NT2/D1 (cell line): ENCODE measurements at regions not wholly inside any gene's neighbourhood (a gene's known extent, or its start where the extent isn't known, plus 50 kb on each side); places are given as distances from the start of the nearest gene placed in this dataset.
A peak's percentile ranks its signal among the peaks of the same experiment; 100 is the strongest.

ENCODE experiments used
- DNase-seq: peaks from one replicate; pipeline ENCODE4 v3.0.0-alpha.2; 2011; ENCODE audit warnings: low read depth, low spot score
- H3K27me3 ChIP-seq: 2 replicates; pipeline ENCODE4 v1.6.0; 2011; ENCODE audit warnings: mild to moderate bottlenecking; ENCODE audit not compliant: insufficient read length, insufficient read depth
- H3K36me3 ChIP-seq: 2 replicates; pipeline ENCODE4 v1.6.1; 2011; ENCODE audit warnings: mild to moderate bottlenecking, low read length, mixed read lengths; ENCODE audit not compliant: insufficient read depth, insufficient read length
- H3K4me1 ChIP-seq: 2 replicates; pipeline ENCODE4 v1.5.1; 2011; ENCODE audit not compliant: insufficient read depth, insufficient read length
- H3K4me3 ChIP-seq: 2 replicates; pipeline ENCODE4 v1.5.1; 2011; ENCODE audit warnings: low read depth; ENCODE audit not compliant: insufficient read length
- H3K9ac ChIP-seq: 2 replicates; pipeline ENCODE4 v1.6.0; 2011; ENCODE audit warnings: low read depth; ENCODE audit not compliant: insufficient read length
- H3K9me3 ChIP-seq: 2 replicates; pipeline ENCODE4 v1.5.1; 2011; ENCODE audit warnings: mild to moderate bottlenecking, low read length; ENCODE audit not compliant: insufficient read depth
- SUZ12 ChIP-seq: IDR thresholded peaks from 2 replicates; pipeline ENCODE4 v1.6.1; 2011; ENCODE audit not compliant: insufficient read length, insufficient read depth; ENCODE audit errors: extremely low read depth
- YY1 ChIP-seq: IDR thresholded peaks from 2 replicates; pipeline ENCODE4 v1.6.1; 2011; ENCODE audit not compliant: insufficient read length, insufficient read depth
- ZNF274 ChIP-seq: IDR thresholded peaks from 2 replicates; pipeline ENCODE4 v1.6.1; 2011; ENCODE audit warnings: mild to moderate bottlenecking, low read depth, low read length

DNA sequence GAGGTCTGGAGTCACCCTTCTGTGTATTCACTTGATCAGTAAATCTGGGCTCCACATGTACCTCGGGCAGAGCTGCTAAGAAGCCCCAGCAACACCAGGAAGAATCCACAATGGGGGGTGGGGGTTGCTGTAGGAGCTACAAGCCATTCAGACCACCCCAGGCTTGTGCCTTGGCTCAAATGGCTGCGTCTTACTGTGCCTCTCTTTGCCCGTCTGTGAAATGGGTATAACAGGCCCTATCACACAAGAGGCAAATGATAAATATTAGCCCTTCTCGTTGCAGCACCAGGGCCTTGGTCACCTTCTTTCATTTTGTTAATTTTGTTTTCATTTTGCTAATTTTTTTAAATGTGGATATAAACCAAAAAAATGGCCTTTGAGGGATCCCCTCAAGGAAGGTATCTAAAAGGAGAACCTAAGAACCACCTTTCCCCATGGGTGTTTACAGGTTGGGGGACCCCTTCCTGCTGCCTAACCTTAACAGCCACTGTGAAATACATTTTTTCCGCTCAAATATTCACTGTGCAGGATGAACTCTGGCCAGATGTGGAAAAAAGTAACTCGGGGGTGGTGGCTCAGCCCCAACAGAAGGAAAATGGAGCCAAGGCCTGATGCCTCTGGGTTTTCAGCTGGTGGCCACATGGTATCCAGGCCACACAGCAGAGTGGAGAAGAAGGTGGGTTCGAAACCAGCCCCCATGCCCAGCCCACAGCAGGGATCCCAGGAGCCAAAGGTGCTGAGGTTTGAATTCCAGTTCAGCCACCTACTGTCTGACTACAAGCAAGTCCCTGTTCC, 284.0 kb downstream of the MN1 start:
- Histone ChIP-seq H3K9ac (no peak overlapping the region), H3K4me3 (no peak overlapping the region), H3K9me3 (no peaks in the 10 kb centered on the region), H3K4me1 (peaks cover 10% of the 10 kb centered on the region), H3K36me3 (no peaks in the 10 kb centered on the region), H3K27me3 (no peaks in the 10 kb centered on the region)
- no peak for DNase-seq
- no peak for TF ChIP-seq YY1
- TF ChIP-seq ZNF274, result no peak
- no peak for TF ChIP-seq SUZ12

DNA sequence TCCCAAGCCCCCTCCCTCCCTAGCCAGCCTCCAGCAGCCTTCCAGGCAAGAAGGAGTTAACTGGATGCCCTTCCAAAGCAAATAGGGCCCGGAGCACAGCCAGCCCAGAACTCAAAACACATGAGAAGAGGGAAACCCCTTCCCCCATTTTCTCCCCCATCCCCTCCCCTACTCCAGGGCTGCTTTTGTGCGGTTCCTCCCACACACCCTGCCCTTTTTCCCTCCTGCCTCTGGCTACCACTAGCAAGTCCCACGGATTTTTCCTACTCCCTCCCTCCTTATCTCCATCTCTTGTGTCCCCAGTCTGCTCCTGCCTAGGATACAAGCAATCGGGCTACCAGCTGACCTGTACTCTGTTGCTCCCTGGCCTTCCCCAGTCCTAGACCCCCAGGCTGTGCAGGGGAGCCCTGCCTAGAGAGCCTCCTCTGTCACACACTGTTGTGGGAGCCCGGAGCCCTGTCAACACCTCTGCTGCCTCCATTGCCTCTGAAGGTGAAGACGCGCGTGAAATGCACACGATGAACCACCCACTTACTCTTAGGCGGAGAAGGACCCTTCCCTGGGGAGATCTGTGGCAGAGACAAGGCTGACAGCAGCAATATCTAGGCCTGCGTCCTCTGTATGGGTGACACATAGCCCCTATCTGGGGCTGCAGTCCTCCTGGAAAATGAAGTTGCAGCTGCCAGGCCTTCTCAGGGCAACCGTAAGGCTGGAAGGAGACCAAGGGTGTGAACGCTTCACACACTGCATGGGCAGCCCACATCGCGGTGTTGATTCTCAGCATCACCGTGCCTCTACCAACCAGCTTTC, 282.8 kb downstream of the MN1 start:
- no peak for TF ChIP-seq SUZ12
- no peak for TF ChIP-seq YY1
- H3K9me3 ChIP-seq, result no peaks in the 10 kb centered on the region
- H3K27me3 ChIP-seq, result no peaks in the 10 kb centered on the region
- H3K4me1 ChIP-seq, result peaks cover 10% of the 10 kb centered on the region
- H3K4me3 ChIP-seq, result no peak overlapping the region
- DNase-seq, result no peak
- H3K36me3 ChIP-seq, result no peaks in the 10 kb centered on the region
- H3K9ac ChIP-seq, result peak overlapping the region; percentile 58

- no peak overlapping the region for H3K4me3 ChIP-seq
- H3K9ac ChIP-seq, result no peak overlapping the region
- DNase-seq, result no peak
- H3K36me3 ChIP-seq, result no peaks in the 10 kb centered on the region
- no peaks in the 10 kb centered on the region for H3K27me3 ChIP-seq
- H3K9me3 ChIP-seq, result no peaks in the 10 kb centered on the region
- peaks cover 9% of the 10 kb centered on the region for H3K4me1 ChIP-seq
- TF ChIP-seq ZNF274, result no peak
- no peak for TF ChIP-seq YY1
- no peak for TF ChIP-seq SUZ12
Measured at GRCh38 chr22:27523711-27524110, 277.8 kb downstream of the MN1 start.

- Histone ChIP-seq H3K36me3 (no peaks in the 10 kb centered on the region), H3K4me1 (peaks cover 5% of the 10 kb centered on the region), H3K9me3 (no peaks in the 10 kb centered on the region), H3K4me3 (no peak overlapping the region), H3K27me3 (no peaks in the 10 kb centered on the region), H3K9ac (no peak overlapping the region)
- DNase-seq, result no peak
- no peak for TF ChIP-seq ZNF274
- TF ChIP-seq YY1, result no peak
- TF ChIP-seq SUZ12, result no peak
Measured at GRCh38 chr22:27525711-27526110, 275.8 kb downstream of the MN1 start.

GRCh38 chr22:27526901-27527300, 274.7 kb downstream of the MN1 start:
- Histone ChIP-seq H3K9ac (no peak overlapping the region), H3K4me3 (no peak overlapping the region), H3K9me3 (no peaks in the 10 kb centered on the region), H3K4me1 (peaks cover 5% of the 10 kb centered on the region), H3K36me3 (no peaks in the 10 kb centered on the region), H3K27me3 (no peaks in the 10 kb centered on the region)
- TF ChIP-seq ZNF274 (no peak), SUZ12 (no peak), YY1 (no peak)
- DNase-seq, result no peak

DNA sequence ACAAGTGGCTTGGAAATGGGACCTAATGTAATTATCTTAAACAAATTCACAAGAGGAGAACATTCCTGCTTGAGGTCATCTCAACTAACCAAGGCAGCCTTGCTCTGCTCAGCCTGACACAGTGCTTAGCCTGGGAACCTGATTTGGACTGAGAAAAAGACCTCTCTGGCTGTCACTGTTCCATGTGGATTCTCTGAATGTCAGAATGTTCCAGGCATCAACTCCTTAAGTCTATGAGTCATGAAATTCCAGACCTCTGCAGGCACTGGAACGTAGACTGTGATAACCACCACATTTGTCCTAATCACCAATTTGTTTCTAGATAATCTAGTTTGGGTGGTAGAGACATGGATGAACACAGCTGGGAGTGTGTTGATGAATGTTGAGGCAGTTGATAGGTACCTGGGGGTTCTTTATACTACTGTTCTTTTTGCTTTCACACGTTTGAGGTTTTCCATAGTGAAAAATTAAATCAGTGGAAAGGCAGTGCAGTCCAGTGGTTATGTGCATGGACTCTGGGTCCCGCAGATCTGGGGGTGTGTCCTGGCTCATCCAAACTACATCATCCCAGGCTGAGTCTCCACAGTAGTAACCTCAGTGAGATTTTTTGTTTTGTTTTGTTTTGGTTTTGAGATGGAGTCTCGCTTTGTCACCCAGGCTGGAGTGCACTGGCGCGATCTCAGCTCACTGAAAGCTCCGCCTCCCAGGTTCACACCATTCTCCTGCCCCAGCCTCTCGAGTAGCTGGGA, 269.6 kb downstream of the MN1 start:
- no peak for DNase-seq
- H3K9ac ChIP-seq, result no peak overlapping the region
- H3K27me3 ChIP-seq, result no peaks in the 10 kb centered on the region
- no peak overlapping the region for H3K4me3 ChIP-seq
- no peaks in the 10 kb centered on the region for H3K9me3 ChIP-seq
- H3K36me3 ChIP-seq, result no peaks in the 10 kb centered on the region
- H3K4me1 ChIP-seq, result no peaks in the 10 kb centered on the region
- TF ChIP-seq YY1 (no peak), ZNF274 (no peak), SUZ12 (no peak)

DNA sequence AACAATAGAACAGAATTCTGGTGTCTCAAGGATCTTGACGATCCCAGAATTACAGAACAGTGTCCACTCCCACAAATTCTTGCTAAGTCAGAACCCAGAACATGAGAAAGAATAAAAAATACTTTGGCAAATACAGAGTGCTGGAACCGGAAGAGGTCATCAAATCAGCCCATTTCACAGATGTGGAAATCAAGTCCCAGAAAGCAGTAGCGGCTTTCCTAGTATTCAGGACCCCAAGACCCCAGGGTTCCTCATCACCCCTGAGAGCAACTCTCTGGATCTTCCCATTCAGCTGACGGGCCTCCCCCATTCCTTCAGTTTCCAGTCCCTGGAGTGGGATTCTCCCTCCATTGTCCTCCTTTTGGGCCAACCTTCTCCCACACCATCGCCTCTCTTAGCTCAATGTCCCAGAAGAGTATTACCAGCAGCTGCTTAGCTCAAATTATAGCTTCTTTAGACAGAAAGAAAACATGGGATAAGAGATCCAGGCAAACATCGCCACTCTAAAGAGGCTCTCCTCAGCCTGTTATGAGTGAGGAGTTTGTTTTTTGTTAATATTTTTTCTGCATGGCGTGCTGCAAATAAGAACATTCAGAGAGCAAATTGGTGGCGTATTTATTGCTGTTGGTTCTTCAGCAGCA, 268.3 kb downstream of the MN1 start:
- Histone ChIP-seq H3K4me1 (no peaks in the 10 kb centered on the region), H3K36me3 (no peaks in the 10 kb centered on the region), H3K27me3 (no peaks in the 10 kb centered on the region), H3K4me3 (no peak overlapping the region), H3K9me3 (no peaks in the 10 kb centered on the region), H3K9ac (no peak overlapping the region)
- TF ChIP-seq SUZ12 (no peak), YY1 (no peak), ZNF274 (no peak)
- DNase-seq, result no peak
